Esophagus squamous epithelium (tissue), 5 donors: ENCODE measurements at regions not wholly inside any gene's neighbourhood (a gene's known extent, or its start where the extent isn't known, plus 50 kb on each side); places are given as distances from the start of the nearest gene placed in this dataset.

Source experiments
- DNase-seq: peaks from one replicate; lab custom pipeline; 2025; lab: John Stamatoyannopoulos, UW
- H3K27ac ChIP-seq, 4 donors: fragments of 200-600 bp; sonication (generic); one replicate each; pipeline ENCODE4 v1.5.1; 2016 to 2019; ENCODE audit warnings: mild to moderate bottlenecking in 1 of 4
- H3K27me3 ChIP-seq, 4 donors: fragments of 200-600 bp; sonication (generic); 1 replicate in 3 of 4; 2 replicates in 1 of 4; pipeline versions ENCODE4 v1.5.1 to v1.6.0; 2017 to 2021; ENCODE audit warnings: antibody characterized with exemption in 1 of 4
- H3K36me3 ChIP-seq, 3 donors: fragments of 200-600 bp; sonication (generic); one replicate each; pipeline ENCODE4 v1.5.1; 2016 to 2019
- H3K4me1 ChIP-seq, 3 donors: fragments of 200-600 bp; sonication (generic); one replicate each; pipeline ENCODE4 v1.5.1; 2017 to 2019
- H3K4me3 ChIP-seq, 4 donors: fragments of 200-600 bp; sonication (generic); 1 replicate in 3 of 4; 2 replicates in 1 of 4; pipeline ENCODE4 v1.5.1; 2016 to 2019; ENCODE audit warnings: mild to moderate bottlenecking in 2 of 4, moderate library complexity in 1 of 4
- H3K9me3 ChIP-seq, 3 donors: fragments of 200-600 bp; sonication (generic); one replicate each; pipeline ENCODE4 v1.5.1; 2016 to 2019
- CTCF ChIP-seq, 6 experiments: fragments of 450-650 bp in 4 of 6; fragments of 200-600 bp in 2 of 6; sonication (generic) in 2 of 6; IDR thresholded peaks; one replicate each; pipeline ENCODE4 v1.5.1; 2016 to 2019; ENCODE audit warnings: antibody characterized with exemption in 6 of 6, mild to moderate bottlenecking in 4 of 6, moderate library complexity in 4 of 6
- POLR2A ChIP-seq, 4 donors: fragments of 450-650 bp; IDR thresholded peaks; one replicate each; pipeline ENCODE4 v1.6.1; 2017; ENCODE audit warnings: antibody characterized with exemption in 4 of 4, mild to moderate bottlenecking in 4 of 4, moderate library complexity in 3 of 4
- WGBS, 2 donors: methylation state at CpG; one replicate each; pipeline ENCODE4 v1.1.5; 2018; 5-methylcytosine and 5-hydroxymethylcytosine counted together
- intact Hi-C: fragments of 100-400 bp; cut with DNase I; formaldehyde crosslinking; loops from one replicate; pipeline ENCODE4 v1.15.0; 2022
- donor health status: DM: yes; HTN: yes; CAD: no.

DNA sequence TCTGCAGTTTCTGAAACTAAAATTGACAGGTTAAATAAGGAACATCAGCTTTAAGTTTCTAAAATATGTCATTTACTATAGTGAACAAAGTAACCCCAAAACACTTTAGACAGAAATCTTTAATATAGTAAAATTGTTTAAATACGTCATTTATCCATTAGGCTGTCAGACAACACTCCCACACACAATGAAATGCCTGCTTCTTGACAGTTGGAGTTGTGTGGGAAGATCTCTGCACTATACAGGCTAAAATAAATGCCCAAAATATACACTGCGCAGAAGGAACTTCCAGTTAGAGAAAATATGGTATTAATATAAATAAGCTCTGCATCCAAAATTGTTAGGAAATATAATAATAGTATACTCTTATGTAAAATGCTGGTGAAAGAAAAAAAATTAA lies 794.4 kb downstream of the CDH18 start:
- Histone ChIP-seq H3K4me3 (no peak overlapping the region), H3K4me1 (no peaks in the 10 kb centered on the region), H3K36me3 (no peaks in the 10 kb centered on the region), H3K27me3 (no peaks in the 10 kb centered on the region), H3K9me3 (no peaks in the 10 kb centered on the region), H3K27ac (no peak overlapping the region)
- no peak for DNase-seq
- intact Hi-C loops, result no loop called here
- no peak for TF ChIP-seq POLR2A (IDR thresholded peaks at IDR 0.05)
- TF ChIP-seq CTCF (IDR thresholded peaks at IDR 0.05), result no peak
- WGBS, 2 donors, result 84 to 86% methylated on average over 2 of the region's 2 CpGs

DNA sequence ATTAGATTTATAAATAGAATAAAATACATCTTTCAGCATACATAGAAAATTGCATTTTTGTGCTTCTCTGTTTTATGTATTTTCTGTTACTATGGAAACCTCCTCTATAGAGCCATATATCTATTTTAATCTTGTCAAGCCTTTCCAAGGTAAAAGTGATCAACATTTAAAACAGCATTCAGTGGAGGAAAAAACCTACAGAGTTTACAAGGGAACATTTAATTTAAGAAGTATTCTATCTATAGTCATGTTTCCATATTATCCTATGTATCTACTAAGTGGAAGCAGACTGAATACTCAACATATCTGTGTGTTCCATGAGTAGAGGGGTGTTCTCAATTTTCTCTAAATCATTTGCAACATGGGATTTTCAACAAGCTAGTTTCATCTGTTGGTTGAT lies 791.4 kb downstream of the CDH18 start:
- Histone ChIP-seq H3K27me3 (no peaks in the 10 kb centered on the region), H3K27ac (no peak overlapping the region), H3K36me3 (no peaks in the 10 kb centered on the region), H3K4me3 (no peak overlapping the region), H3K9me3 (no peaks in the 10 kb centered on the region), H3K4me1 (no peaks in the 10 kb centered on the region)
- intact Hi-C loops, result no loop called here
- TF ChIP-seq CTCF (IDR thresholded peaks at IDR 0.05) (no peak), POLR2A (IDR thresholded peaks at IDR 0.05) (no peak)
- no peak for DNase-seq

DNA sequence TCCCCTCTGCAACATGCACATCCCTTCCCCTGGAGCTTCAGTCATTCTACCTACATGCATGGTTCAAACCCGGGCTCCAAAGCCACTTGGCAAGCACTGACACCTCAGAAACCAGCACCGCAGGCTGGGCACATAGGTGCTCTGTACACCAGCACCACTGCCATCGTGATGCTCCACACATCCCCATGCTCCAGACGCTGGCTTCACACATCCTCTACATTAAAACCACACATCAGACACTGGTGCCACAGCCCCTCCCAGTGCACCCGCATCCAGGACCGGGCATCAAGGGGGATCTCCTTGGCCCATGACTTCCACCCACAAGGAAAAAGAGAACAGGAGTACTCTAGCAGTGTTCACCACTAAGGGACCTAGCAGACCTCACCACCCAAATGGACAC lies 787.7 kb downstream of the CDH18 start:
- Histone ChIP-seq H3K4me1 (no peaks in the 10 kb centered on the region), H3K27ac (no peak overlapping the region), H3K27me3 (no peaks in the 10 kb centered on the region), H3K36me3 (no peaks in the 10 kb centered on the region), H3K4me3 (no peak overlapping the region), H3K9me3 (no peaks in the 10 kb centered on the region)
- intact Hi-C loops, result no loop called here
- TF ChIP-seq CTCF (IDR thresholded peaks at IDR 0.05) (no peak), POLR2A (IDR thresholded peaks at IDR 0.05) (no peak)
- no peak for DNase-seq
- 70 to 87% methylated on average over 2 to 4 of the region's 6 CpGs for WGBS, 2 donors

DNA sequence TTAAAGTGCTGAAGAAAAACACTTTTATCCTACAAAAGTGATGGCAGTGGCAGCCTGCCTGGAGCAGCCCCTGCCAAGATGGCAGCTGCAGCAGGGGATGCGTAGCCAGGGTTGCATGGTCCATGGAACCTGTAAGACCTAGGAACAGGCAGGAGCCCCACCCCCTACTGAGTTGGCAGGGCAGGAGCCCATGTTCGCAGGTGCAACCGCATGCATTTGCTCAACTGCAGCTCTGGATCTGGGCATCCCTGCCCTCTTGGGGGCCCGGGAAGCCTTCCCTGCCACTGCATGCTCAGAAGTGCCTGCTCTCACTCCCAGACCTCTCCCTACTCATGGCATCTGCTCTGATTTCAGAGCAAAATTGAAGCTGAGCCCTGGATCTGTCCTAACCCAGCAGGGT lies 779.6 kb downstream of the CDH18 start:
- Histone ChIP-seq H3K36me3 (no peaks in the 10 kb centered on the region), H3K9me3 (no peaks in the 10 kb centered on the region), H3K4me1 (no peaks in the 10 kb centered on the region), H3K27ac (no peak overlapping the region), H3K4me3 (no peak overlapping the region), H3K27me3 (no peaks in the 10 kb centered on the region)
- no peak for TF ChIP-seq CTCF (IDR thresholded peaks at IDR 0.05)
- TF ChIP-seq POLR2A (IDR thresholded peaks at IDR 0.05), result no peak
- intact Hi-C loops, result no loop called here
- 75 to 78% methylated on average over 1 to 4 of the region's 4 CpGs for WGBS, 2 donors
- no peak for DNase-seq

GRCh38 chr5:19210886-19211285 lies 777.1 kb downstream of the CDH18 start:
- Histone ChIP-seq H3K4me1 (no peaks in the 10 kb centered on the region), H3K9me3 (no peaks in the 10 kb centered on the region), H3K4me3 (no peak overlapping the region), H3K27ac (no peak overlapping the region), H3K36me3 (no peaks in the 10 kb centered on the region), H3K27me3 (no peaks in the 10 kb centered on the region)
- no peak for DNase-seq
- WGBS, 2 donors, result 71 to 75% methylated on average over 1 of the region's 1 CpG
- intact Hi-C loops, result no loop called here
- TF ChIP-seq POLR2A (IDR thresholded peaks at IDR 0.05) (no peak), CTCF (IDR thresholded peaks at IDR 0.05) (no peak)
